ENCODE measurements at regions not wholly inside any gene's neighbourhood (a gene's known extent, or its start where the extent isn't known, plus 50 kb on each side); places are given as distances from the start of the nearest gene placed in this dataset.

GRCh38 chr1:11373895-11374747 lies 101.1 kb downstream of the UBIAD1 start:
- DNase-seq, result no peak

- no peak for DNase-seq
These were observed 101.7 kb downstream of the UBIAD1 start for GRCh38 chr1:11374748-11375110.

- DNase-seq, result peak; percentile 80
These were observed 101.9 kb upstream of the DISP3 start for GRCh38 chr1:11377001-11377583.

DNA sequence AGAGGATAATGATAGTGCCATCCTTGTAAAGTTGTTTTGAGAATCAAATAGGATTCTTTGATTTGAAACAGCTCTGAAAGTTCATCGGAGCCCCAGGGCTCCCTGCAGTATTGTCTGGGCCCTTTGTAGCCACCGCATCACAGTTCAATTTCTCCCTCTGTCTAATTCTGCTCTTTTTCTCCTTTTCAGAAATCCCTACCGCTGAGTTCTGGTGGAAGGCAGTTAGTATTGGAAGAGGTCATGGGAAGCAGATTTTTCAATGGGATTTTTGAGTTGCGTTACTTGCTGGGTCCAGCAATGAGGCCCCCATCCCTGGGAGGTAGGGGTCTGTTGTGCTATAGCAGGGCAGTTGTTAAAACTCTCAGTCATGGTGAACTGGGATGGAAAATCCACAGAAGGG lies 101.0 kb upstream of the DISP3 start:
- no peak for DNase-seq

GRCh38 chr1:11379851-11380250 lies 99.1 kb upstream of the DISP3 start:
- DNase-seq, result no peak

- no peak for DNase-seq
These were observed 98.5 kb upstream of the DISP3 start for GRCh38 chr1:11380500-11380899.

GRCh38 chr1:11383553-11384169 lies 95.3 kb upstream of the DISP3 start:
- peak; percentile 71 for DNase-seq

GRCh38 chr1:11384170-11384554 lies 94.8 kb upstream of the DISP3 start:
- DNase-seq, result no peak

- DNase-seq, result no peak
These were observed 91.1 kb upstream of the DISP3 start for GRCh38 chr1:11387829-11388228.

DNA sequence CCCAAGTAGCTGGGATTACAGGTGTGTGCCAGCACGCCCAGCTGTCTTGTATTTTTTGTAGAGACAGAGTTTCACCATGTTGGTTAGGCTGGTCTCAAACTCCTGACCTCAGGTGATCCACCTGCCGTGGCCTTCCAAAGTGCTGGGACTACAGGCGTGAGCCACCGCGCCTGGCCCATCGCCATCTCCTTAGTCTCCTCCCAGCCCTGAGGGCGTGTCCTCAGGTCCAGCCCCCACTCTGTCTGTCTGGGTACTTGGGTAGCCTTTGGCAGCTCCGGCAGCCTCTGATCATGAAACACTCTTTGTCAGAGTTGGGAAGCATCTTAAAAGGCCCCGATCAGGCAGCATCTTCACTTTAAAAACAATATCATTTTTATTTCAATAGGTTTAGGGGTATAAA lies 90.3 kb upstream of the DISP3 start:
- DNase-seq, result no peak

GRCh38 chr1:11391327-11391726 lies 87.6 kb upstream of the DISP3 start:
- DNase-seq, result no peak

DNA sequence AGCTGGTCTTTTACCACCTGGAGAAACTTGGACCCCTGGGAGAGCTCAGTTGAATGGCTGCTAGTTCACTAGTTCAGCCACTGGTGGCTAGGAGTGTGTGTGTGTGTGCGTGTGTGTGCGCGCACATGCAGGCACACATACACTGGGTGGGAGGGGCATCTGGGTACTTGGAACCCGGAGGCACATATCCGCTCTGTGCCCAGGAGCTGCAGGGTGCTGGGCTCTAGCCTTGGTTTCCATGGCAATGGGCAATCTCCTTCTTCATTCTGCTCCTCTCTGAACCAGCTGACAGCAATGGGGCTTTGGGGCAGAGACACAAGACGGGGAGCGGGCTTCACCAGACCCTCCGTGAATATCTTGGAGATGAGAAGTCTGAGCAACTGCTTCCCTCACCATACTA lies 87.1 kb upstream of the DISP3 start:
- no peak for DNase-seq

GRCh38 chr1:11394592-11395245 lies 84.2 kb upstream of the DISP3 start:
- no peak for DNase-seq

DNA sequence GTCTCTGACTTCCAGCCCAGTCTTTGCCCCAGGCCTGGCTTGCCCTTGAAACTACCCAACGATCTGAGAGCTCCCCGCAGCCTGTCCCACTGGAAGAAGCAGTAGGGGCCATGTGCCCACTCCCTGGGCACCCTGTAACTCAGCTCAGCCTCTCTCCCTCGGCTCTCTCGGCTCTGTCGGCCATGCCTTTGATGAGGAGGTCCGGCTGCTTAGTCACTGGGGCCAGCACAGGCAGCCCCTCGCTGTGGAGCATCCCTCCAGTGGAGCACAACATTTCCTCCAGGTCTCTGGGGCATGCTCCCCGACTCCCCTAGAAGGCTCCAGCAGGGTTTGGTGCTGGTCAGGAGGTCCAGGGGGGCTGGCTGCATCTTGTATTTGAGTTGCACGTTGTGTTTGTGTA lies 83.3 kb upstream of the DISP3 start:
- no peak for DNase-seq

DNA sequence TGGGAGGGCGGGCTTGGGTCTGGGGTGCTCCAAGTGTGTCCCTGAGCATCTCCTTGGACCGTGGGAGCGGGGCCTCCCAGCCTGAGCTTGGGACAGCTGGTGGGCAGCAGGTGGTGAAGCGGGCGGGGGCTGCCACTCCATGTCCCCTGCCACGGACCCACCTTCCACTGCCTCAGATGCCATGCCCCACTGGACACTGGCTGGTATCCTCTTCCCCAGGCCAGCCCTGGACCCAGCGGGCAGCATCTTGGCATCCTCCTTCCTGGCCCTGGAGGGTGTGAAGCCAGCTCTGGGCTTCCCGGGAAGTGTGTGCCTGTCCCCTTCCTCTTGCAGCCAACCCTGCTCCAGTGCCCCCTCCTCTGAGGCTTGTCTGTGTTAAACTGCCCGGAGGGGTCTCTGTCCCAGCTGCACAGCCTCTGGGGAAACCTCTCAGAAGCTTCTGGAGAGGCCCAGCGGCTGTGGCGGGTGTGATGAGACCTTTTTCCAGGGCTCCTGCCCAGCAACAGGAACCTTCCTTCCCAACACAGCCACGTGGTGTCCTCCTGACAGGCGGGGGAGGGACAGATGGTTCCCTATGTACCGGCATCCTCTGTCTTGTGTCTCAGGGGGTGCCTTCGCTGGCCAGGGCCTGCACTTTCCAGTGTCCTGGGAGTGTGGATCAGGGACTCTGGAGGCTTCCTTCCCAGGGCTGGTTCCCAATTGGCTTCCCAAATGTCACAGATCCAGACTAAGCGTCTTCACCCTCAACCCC lies 81.6 kb upstream of the DISP3 start:
- no peak for DNase-seq

DNA sequence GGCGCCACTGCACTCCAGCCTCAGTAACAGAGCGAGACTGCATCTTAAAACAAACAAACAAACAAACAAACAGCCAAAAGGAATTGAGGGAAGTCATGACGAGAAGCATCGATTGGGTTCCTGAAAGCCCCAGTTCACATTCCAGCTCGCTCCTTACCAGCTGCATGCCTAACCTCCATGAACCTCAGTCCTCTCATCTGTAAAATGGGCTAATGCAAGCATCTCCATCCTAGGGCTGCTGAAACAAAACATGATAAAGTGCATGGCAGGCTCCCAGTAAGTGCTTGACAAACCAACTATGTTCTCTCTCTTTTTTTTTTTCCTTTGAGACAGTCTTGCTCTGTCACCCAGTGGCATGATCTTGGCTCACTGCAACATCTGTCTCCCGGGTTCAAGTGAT lies 79.7 kb upstream of the DISP3 start:
- DNase-seq, result no peak

DNA sequence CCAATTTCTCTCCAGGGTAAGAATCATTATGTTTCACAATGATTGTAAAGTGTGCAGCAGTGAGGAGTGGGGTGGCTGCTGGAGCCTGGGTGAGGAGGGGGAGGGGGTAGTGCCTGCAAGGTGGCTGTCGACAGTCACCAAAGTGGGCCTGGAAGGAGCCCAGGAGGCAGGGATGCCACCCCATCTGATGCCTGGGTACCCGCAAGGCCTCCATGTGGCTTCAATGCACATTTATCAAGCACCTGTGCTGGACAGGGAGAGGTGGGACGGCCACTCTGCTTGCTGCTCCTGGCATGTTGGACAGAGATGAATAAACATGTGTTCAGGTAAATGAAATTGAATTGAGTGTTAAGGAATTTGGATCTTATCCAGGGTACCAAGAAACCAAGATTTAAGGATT lies 78.8 kb upstream of the DISP3 start:
- no peak for DNase-seq

- no peak for DNase-seq
These were observed 78.4 kb upstream of the DISP3 start for GRCh38 chr1:11400567-11400966.

- no peak for DNase-seq
These were observed 72.1 kb upstream of the DISP3 start for GRCh38 chr1:11406845-11407244.

DNA sequence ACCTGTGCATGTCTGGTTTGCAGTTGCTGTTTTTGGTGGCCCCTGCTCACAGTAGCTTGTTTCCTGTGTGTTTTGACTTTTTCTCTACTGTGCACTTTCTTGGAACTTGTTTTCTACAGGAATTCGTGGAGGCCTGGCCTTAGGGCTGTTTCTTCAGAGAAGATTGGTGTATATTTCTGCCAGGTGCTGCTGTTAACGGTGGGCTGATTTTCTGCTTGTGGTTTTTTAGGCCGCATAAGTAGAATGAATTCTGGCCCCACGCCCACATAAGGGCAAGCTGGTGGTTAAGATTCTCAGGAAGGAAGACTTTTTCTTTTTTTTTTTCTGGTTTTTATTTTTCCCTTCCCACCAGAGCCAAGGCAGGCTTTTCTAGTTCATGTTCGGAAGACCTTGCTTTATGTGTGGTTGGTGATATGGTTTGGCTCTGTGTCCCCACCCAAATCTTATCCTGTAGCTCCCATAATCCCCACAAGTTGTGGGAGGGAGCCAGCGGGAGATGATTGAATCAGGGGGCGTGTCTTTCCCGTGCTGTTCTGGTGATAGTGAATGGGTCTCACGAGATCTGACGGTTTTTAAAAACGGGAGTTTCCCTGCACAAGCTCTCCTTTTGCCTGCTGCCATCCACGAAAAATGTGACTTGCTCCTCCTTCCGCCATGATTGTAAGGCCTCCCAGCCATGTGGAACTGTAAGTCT lies 71.5 kb upstream of the DISP3 start:
- no peak for DNase-seq

GRCh38 chr1:11412141-11412540 lies 66.8 kb upstream of the DISP3 start:
- DNase-seq, result no peak

- no peak for DNase-seq
These were observed 65.0 kb upstream of the DISP3 start for GRCh38 chr1:11413986-11414391.

Measured in NCI-H1694 (cell line).